Parathyroid adenoma (tissue), 2 donors: ENCODE measurements at regions not wholly inside any gene's neighbourhood (a gene's known extent, or its start where the extent isn't known, plus 50 kb on each side); places are given as distances from the start of the nearest gene placed in this dataset.

Experiments used
- H2AFZ ChIP-seq: fragments of 300-600 bp; sonication (generic); one replicate; pipeline ENCODE4 v1.7.0; 2017; ENCODE audit warnings: antibody characterized with exemption, mild to moderate bottlenecking
- H3K27ac ChIP-seq: fragments of 300-600 bp; sonication (generic); one replicate; pipeline ENCODE4 v1.7.0; 2017
- H3K27me3 ChIP-seq: fragments of 300-600 bp; sonication (generic); one replicate; pipeline ENCODE4 v1.7.0; 2017; ENCODE audit warnings: low read length; ENCODE audit not compliant: control insufficient read depth, insufficient read depth
- H3K36me3 ChIP-seq: fragments of 300-600 bp; sonication (generic); one replicate; pipeline ENCODE4 v1.7.0; 2017; ENCODE audit warnings: low read length; ENCODE audit not compliant: control insufficient read depth, insufficient read depth
- H3K4me1 ChIP-seq: fragments of 300-600 bp; sonication (generic); one replicate; pipeline ENCODE4 v1.7.0; 2017; ENCODE audit warnings: control low read depth
- H3K4me2 ChIP-seq: fragments of 300-600 bp; sonication (generic); one replicate; pipeline ENCODE4 v1.7.0; 2017; ENCODE audit warnings: low read length
- H3K4me3 ChIP-seq: fragments of 300-600 bp; sonication (generic); one replicate; pipeline ENCODE4 v1.7.0; 2017; ENCODE audit warnings: low read depth, low read length
- H3K79me2 ChIP-seq: fragments of 300-600 bp; sonication (generic); one replicate; pipeline ENCODE4 v1.7.0; 2017; ENCODE audit warnings: control low read depth
- H3K9ac ChIP-seq: fragments of 300-600 bp; sonication (generic); one replicate; pipeline ENCODE4 v1.7.0; 2017; ENCODE audit warnings: mild to moderate bottlenecking
- H3K9me3 ChIP-seq: fragments of 300-600 bp; sonication (generic); one replicate; pipeline ENCODE4 v1.7.0; 2017; ENCODE audit warnings: low read length; ENCODE audit not compliant: control insufficient read depth
- CTCF ChIP-seq: fragments of 300-600 bp; sonication (generic); IDR thresholded peaks from one replicate; pipeline ENCODE4 v1.7.0; 2017; ENCODE audit warnings: antibody characterized with exemption, mild to moderate bottlenecking
- donor health status: primary hyperparathyroidism.

- Histone ChIP-seq H2AFZ (no peak overlapping the region), H3K27me3 (no peaks in the 10 kb centered on the region), H3K36me3 (no peaks in the 10 kb centered on the region), H3K9me3 (no peaks in the 10 kb centered on the region), H3K4me2 (no peak overlapping the region), H3K4me3 (no peak overlapping the region), H3K9ac (no peak overlapping the region), H3K27ac (no peak overlapping the region), H3K4me1 (no peaks in the 10 kb centered on the region), H3K79me2 (no peaks in the 10 kb centered on the region)
- no peak for TF ChIP-seq CTCF
Measured at GRCh38 chr17:65356536-65356935, 204.9 kb downstream of the AXIN2 start.

DNA sequence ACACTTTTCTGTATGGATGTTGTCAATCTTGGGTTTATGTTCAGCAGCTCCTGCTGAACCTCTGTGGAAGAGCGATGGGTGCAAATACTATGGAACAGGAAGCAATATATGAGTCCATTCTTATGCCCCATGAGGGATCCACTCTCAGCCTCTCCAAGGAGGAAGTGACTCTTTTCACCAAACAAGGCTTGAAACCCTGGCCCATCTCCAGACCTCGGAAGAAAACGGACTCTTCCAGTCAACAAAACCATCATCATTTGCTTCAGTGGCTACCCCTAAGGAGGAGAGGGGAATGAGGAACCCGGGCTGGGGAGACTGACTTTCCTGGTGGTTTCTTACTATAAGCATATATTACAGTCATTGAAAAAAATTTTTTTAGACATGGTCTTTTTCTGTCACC lies 206.2 kb downstream of the AXIN2 start:
- Histone ChIP-seq H3K9ac (no peak overlapping the region), H3K4me3 (no peak overlapping the region), H3K9me3 (no peaks in the 10 kb centered on the region), H3K27me3 (no peaks in the 10 kb centered on the region), H3K36me3 (no peaks in the 10 kb centered on the region), H3K27ac (no peak overlapping the region), H3K79me2 (no peaks in the 10 kb centered on the region), H2AFZ (no peak overlapping the region), H3K4me2 (no peak overlapping the region), H3K4me1 (no peaks in the 10 kb centered on the region)
- TF ChIP-seq CTCF: no peak

GRCh38 chr17:65349916-65350315 lies 211.5 kb downstream of the AXIN2 start:
- Histone ChIP-seq H3K79me2 (no peaks in the 10 kb centered on the region), H3K27ac (no peak overlapping the region), H3K36me3 (no peaks in the 10 kb centered on the region), H3K9me3 (no peaks in the 10 kb centered on the region), H2AFZ (no peak overlapping the region), H3K9ac (no peak overlapping the region), H3K4me1 (no peaks in the 10 kb centered on the region), H3K4me2 (no peak overlapping the region), H3K27me3 (no peaks in the 10 kb centered on the region), H3K4me3 (no peak overlapping the region)
- no peak for TF ChIP-seq CTCF

- Histone ChIP-seq H3K27ac (no peak overlapping the region), H2AFZ (no peak overlapping the region), H3K36me3 (no peaks in the 10 kb centered on the region), H3K79me2 (no peaks in the 10 kb centered on the region), H3K4me1 (no peaks in the 10 kb centered on the region), H3K9ac (no peak overlapping the region), H3K4me2 (no peak overlapping the region), H3K27me3 (no peaks in the 10 kb centered on the region), H3K9me3 (no peaks in the 10 kb centered on the region), H3K4me3 (no peak overlapping the region)
- TF ChIP-seq CTCF: no peak
Measured at GRCh38 chr17:65346166-65346565, 209.0 kb downstream of the RGS9 start.

DNA sequence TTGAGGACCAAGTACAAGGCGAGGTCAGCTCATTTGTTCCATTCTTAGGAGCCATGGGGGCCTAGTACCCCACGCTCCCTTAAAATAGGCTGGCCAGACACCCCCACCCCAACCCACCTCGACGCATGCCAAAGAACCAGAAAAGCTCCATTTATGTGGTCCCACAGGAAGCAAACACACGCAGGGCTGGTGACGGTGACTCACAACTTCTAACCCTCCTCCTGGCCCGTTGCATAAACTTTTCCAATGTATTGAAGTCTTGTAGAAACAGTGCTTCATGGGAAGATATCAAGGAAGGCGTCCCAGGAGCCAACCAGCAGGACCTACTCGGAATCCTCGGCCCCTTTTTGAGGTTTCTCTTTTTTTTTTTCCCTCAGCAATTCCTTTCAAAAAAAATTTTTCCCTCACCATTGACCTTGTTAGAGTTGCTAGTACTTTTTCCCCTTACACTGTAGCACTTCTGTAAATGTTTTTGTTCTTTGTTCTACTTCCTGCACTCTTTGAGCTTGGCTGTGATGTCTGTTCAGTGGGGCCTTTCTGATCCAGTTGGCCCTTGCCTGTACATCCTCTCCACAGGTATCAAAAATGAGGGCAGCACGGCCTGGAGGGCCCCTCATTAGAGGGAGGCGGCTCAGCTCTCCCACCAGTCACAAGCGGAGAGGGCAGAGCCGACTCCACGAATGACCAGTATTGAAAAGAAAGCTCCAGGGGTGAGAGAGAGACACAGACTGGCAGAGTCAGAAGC lies 208.3 kb downstream of the RGS9 start:
- Histone ChIP-seq H3K27ac (no peak overlapping the region), H3K9me3 (no peaks in the 10 kb centered on the region), H3K4me2 (no peak overlapping the region), H2AFZ (no peak overlapping the region), H3K27me3 (no peaks in the 10 kb centered on the region), H3K9ac (no peak overlapping the region), H3K4me3 (no peak overlapping the region), H3K79me2 (no peaks in the 10 kb centered on the region), H3K36me3 (no peaks in the 10 kb centered on the region), H3K4me1 (no peaks in the 10 kb centered on the region)
- TF ChIP-seq CTCF: no peak
